Non-pigmented ciliary epithelial cell (primary cell): ENCODE measurements at regions not wholly inside any gene's neighbourhood (a gene's known extent, or its start where the extent isn't known, plus 50 kb on each side); places are given as distances from the start of the nearest gene placed in this dataset.

Experiments used
- DNase-seq: peaks from one replicate; pipeline ENCODE4 v3.0.0-alpha.2; 2010; ENCODE audit warnings: low read depth

DNA sequence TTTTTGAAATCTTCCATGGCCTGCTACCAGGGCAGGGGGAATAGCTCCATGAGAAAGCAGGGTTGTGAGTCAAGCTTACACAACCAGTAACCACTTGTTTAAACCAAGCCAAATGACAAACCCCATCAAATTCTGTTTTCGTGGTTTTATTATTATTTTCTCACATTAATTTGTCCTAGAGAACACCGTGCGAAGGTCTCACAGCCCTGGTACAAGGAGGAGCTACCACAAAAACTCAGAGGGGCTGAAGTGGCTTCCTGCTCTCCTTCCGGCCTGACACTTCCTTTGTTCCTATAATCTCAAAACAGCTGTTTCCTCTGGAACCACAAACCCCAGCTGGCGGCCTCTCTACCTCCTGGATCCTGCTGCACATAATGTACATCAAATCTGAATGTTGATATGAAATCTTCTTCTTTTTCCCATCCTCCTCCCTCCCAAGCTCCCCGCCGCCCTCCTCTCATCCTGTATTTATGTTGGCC lies 375.9 kb downstream of the MCTP2 start:
- no peak for DNase-seq

DNA sequence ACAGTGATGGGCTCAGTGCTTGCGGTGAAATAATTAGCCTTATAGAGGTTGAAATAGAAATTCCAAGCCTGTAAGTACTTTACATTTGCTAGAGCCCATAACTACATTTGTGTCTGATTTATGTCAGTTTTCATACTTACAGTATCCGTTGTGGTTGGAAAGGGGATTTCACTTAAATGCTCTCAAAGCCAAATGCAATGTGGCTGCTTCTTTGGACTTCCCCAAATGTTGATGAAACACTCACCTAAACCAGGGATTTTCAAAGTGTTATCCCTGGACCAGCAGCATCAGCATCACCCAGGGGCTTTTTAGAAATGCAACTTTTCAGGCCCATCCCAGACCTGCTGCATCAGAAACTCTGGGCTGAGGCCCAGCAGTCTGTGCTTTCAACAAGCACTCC lies 378.7 kb downstream of the MCTP2 start:
- DNase-seq = no peak

- DNase-seq = no peak
These were observed 379.1 kb downstream of the MCTP2 start for GRCh38 chr15:94610485-94610884.

DNA sequence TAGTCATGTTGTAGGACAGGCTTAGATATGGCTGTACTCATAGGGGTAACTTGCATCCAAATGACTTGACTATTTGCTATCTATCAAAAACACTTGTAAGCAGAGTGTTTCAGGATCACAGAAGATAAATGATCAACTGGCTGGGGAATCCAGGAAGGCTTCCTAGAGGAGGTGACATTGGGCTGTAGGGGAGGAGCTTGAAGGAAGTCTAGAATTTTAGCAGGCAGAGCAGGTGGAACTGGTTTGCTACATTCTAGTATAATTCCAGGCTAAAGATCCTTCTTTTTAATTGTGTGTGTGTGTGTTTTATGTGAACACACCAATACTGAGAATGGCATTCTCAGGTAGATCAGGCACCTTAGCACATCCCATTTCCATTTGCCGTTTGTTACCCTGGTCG lies 380.3 kb downstream of the MCTP2 start:
- DNase-seq = no peak

GRCh38 chr15:94615688-94616087 lies 384.3 kb downstream of the MCTP2 start:
- DNase-seq = no peak

DNA sequence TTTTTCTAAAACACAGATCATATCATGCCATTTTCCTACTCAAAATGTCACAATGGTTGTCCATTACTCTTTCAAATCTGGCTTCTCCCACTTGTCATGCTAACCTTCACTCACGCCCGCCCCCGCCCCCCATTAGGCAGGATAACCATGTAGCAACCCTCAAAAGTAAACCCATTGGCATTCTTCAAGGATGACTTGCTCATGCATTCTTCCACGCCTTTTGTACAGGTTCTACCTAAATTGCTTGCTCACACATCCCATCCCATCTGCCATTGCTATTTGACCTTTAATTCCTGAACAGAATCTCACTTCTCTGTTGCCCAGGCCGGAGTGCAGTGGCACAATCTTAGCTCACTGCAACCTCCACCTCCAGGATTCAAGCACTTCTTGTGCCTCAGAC lies 389.3 kb downstream of the MCTP2 start:
- DNase-seq = no peak

DNA sequence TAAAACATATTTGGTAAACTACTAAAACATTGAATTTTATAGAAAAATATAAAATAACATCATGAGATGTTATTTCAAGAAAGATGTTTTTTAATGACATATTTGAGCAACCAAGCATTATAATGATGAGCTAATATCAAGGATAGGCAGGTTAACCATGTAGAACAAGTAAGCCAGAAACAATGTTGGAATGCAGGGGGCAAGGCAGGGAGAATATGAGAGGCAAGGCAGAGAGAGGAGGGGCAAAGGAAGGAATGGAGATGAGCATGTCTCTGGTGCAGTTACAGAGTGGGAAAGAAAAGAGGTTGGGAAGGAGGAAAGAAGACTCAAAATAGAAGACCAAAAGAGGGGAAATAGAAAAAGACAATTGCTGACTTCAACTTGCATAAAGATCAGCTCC lies 390.4 kb downstream of the MCTP2 start:
- no peak for DNase-seq

DNA sequence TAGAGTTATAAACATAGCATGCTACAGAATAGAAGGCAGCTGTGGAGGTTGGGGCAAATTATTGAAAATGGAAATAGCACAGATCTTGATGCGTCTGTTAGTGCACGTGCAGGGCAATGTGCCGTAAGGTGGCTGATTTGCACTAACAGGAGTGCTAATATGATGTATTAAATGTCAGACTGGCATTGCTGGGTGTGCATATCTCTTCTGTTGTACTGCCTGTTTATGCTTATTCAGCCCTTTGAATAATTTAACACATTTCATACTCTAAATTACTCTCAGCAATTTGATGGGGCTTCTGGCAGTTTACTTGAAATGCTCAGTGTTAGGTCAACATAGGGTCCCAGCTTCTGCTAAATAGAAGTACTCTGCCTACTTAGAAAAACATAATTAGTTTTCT lies 395.6 kb downstream of the MCTP2 start:
- DNase-seq = no peak

DNA sequence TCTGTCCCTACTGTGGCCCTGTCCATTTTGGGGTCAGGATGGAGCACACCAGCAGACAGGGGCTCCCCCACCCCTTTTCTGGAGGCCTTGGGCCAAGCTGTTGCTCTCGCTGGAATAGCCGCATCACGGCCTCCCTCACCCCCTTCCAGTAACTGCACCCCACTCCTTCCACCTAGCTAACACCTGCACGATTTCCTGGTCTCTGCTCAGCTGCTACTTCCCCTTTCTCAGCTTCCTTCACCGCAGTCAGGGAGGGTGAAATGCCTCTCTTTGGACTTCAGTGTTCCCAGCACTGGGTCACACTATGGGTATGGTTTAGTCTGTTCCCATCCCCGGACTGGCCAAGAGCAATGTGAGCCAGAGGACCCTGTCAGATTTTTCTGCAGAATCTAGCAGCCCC lies 400.2 kb downstream of the MCTP2 start:
- no peak for DNase-seq

DNA sequence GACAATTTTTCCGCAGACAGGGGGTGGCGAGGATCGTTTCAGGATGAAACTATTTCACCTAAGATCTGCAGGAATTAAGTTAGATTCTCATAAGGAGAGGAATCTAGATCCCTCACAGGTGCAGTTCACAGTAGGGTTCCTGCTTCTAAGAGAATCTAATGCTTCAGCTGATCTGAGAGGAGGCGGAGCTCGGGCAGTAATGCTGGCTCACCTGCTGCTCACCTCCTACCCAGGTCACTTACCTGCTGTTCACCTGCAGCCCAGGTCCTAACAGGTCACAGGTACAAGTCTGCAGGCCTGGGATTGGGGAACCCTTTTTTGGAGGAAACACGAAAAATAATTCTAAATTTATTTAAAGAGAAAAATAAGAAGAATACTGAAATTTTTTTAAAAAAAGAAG lies 406.8 kb downstream of the MCTP2 start:
- DNase-seq = no peak

DNA sequence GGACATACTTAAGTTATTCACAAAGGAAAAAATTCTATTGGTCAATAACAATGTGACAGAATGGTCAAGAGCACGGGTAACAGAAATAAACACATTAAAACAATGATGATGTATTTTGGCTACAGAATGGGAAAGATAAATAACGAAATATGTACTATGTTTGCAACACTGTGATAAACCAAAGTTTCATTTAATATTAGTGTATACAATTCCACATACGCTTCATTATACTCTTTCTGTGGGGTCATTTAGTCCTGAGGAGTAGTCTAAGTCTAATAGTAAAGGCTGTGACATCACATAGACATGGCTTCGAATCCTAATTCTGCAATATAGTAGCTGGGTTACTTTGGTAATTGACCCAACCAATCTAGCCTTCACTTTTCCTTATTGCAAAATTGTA lies 408.3 kb downstream of the MCTP2 start:
- DNase-seq = no peak

GRCh38 chr15:94644433-94644832 lies 413.1 kb downstream of the MCTP2 start:
- DNase-seq = no peak

GRCh38 chr15:94653071-94653470 lies 421.7 kb downstream of the MCTP2 start:
- no peak for DNase-seq

GRCh38 chr15:94655249-94655880 lies 424.0 kb downstream of the MCTP2 start:
- DNase-seq = no peak

GRCh38 chr15:94665676-94666441 lies 434.5 kb downstream of the MCTP2 start:
- DNase-seq = no peak

DNA sequence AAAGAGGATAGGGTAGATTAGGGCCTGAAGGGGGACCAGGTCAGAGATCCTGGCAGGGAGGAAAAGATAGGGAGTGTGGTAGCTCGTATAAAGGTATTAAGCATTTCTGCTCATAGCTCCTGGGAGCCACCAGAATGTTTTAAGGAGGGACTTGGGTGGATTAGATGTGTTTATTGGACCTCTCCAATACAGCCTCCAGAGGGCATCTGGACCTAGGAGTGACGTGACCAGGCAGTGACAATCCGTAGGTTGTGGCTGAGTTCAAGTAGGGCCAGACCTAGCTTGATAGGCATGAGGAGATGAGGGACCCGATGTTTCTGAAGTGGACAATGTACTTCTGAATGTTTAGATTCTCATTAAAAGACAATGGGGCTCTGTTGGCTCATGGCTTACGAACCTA lies 435.2 kb downstream of the MCTP2 start:
- no peak for DNase-seq

GRCh38 chr15:94667109-94667508 lies 435.7 kb downstream of the MCTP2 start:
- no peak for DNase-seq

GRCh38 chr15:94670438-94671034 lies 439.2 kb downstream of the MCTP2 start:
- DNase-seq = peak; percentile 4

GRCh38 chr15:94671858-94672532 lies 440.6 kb downstream of the MCTP2 start:
- DNase-seq = peak; percentile 6

DNA sequence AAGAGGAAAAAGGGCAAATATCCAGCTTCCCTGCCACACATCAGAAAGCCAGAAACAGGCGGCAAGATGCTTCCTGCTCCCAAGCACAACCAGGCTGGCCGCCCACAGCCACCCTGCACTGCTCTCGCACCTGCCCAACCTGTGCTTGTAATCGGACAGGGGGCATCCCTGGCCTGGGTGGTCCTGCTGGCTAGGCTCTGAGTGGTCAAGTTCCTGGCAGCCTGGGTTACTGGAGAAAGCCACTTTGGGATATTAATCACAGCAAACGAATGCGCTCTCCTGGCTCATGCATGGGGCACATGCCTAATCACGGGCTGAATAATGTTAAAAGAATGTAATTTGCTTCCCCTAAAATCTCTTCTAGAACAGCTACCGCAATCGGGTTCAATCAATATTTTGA lies 442.4 kb downstream of the MCTP2 start:
- DNase-seq = no peak

- no peak for DNase-seq
These were observed 442.9 kb downstream of the MCTP2 start for GRCh38 chr15:94674296-94674695.

GRCh38 chr15:94677202-94677790 lies 445.9 kb downstream of the MCTP2 start:
- DNase-seq = no peak
